ENCODE measurements at regions not wholly inside any gene's neighbourhood (a gene's known extent, or its start where the extent isn't known, plus 50 kb on each side); places are given as distances from the start of the nearest gene placed in this dataset.

DNA sequence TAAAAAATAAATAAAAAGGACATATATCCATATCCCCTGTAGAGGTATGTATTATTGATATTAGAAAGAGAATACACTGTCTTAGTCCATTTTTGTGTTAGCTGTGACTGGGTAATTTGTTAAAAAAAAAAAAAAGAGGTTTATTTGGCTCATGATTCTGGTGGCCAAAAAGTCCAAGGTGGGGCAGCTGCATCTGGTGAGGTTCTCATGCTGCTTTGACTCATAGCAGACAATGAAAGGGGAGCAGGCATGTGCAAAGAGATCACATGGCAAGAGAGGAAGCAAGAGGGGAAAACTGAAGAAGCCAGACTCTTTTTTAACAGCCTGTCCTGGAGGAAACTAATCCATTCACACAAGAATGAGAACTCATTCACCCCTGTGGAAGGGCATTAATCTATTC lies 101.6 kb upstream of the MAP4K3 start:
- no peak for DNase-seq

DNA sequence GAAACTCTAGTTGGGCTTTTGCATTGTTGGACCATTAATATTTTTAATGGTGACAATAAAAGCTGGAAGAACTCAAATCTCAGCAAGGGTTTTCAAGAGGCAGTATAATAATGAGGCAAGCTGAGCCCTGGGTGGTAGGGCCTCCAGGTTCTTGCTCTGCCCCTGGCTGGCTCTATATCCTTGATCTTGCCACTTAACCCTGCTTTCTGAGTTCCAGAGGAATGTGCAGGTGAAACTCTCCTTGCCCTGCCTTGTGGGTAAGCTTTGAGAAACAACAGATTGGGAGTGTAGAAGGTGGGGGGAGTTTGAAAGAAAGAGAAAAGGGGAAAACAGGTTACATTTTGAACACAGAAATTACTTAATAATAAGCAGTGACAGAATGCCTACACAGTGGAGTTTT lies 103.3 kb upstream of the MAP4K3 start:
- no peak for DNase-seq

DNA sequence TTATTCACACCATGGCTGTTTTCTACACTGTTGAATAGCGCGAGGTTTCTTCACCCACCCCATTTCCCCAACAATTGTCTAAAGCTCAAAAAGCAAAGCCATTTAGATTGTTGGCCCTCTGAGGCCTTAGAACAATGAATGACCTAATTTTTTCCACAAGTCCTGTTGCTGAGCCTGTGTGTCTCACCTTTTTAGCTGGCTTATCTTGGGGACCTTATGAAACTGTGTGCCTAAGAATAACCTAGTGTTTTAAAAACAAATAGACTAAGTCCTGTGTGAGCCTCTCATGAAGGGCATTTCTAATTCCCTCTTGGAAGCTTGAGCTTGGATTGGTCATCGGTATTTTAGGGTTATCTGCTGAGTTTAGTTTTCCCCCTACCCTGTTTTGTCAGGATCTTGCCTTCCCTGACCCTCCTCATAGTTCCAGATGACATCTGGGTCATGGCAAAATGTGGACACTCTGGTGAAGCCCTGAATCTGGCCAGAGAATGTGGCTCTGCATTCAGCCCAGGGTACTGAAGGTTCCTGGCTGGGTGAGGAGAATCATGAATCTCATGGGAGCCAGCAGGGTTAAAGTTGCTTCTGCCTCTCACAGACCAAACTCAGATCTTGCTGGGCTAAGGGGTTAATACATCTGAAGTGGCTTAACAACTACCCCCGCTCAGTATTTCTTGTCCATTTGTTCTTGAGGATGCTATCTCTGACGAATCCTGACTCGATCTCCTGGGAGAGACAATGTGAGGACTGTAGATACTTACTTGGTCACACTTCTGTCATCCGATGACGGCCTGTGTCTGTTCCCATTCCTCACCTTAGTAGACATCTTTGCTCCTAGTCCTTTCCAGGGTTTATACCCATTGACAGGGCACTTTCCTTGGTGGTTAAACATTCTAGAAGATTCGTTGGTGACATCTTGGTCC lies 104.2 kb upstream of the MAP4K3 start:
- no peak for DNase-seq

DNA sequence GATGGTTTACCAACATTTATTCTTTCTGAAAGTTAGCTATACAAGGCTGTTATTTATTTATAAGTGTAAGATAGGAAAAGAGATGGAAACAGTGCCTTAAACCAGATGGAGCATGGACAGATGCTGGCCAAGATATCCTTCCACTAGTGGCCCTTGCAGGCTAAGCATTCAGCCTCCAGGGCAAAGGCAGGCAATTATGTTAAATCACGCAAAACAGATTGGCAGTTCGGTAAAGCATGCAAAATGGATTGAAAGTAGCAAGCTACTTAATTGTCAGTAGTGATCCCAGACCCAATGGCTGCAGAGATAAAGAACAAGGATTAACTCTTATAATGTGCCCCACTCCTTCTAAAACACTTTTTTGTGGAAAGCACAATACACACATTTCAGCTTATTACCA lies 105.4 kb upstream of the MAP4K3 start:
- no peak for DNase-seq

DNA sequence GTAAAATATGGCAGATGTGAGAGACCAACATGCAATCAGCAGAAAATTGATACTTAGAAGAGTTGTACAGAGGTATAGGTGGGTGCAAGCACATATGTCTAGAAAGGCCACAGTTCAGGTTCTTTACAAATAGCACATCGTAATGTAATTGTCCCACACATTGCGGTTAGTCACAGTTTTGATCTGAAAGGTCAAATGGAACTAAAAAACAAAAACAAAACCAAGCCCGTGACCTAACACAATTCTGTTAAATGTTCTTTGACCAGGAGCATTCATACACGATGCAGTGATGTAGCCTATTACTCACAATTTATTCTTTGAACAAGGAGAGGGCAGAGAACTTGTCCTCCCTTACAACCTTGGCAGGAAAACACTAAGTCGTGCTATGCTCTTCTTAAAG lies 108.9 kb upstream of the MAP4K3 start:
- DNase-seq, result no peak

DNA sequence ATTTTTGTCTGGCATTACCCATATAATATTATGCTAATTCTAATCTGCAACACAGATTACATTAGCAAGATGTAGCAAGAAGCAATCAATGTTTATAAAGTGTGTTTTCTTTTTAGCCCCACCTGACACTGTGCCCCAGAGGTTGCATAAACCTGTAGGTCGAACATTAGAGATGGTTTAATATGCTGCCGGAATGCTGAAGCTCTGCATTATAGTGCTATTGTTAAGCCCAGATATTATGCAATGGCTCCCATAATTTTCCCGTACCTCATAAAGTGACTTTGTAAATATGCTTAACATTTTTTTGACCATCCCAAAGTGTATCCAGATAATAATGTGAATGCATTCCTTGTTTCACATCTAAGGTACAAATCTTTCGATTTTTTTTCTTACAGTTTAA lies 109.3 kb upstream of the MAP4K3 start:
- DNase-seq, result no peak

DNA sequence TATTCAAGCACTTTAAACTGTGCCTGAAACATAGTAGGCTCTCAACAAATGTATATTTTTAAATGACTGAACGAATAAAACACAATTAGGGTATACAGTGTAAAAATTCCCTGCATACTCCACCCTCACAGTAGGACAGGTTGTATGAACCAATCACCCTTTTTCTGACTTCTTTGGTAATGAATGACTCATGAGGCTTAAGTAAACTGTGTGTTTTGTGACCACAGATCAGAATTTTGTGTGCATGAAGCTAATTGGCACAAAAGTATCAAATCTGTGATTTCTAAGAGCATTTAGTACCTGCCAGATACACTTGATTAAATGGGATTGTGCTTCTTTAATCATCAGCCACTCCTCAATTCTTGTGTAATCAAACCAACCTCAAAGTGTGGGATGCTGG lies 109.9 kb upstream of the MAP4K3 start:
- DNase-seq, result no peak

DNA sequence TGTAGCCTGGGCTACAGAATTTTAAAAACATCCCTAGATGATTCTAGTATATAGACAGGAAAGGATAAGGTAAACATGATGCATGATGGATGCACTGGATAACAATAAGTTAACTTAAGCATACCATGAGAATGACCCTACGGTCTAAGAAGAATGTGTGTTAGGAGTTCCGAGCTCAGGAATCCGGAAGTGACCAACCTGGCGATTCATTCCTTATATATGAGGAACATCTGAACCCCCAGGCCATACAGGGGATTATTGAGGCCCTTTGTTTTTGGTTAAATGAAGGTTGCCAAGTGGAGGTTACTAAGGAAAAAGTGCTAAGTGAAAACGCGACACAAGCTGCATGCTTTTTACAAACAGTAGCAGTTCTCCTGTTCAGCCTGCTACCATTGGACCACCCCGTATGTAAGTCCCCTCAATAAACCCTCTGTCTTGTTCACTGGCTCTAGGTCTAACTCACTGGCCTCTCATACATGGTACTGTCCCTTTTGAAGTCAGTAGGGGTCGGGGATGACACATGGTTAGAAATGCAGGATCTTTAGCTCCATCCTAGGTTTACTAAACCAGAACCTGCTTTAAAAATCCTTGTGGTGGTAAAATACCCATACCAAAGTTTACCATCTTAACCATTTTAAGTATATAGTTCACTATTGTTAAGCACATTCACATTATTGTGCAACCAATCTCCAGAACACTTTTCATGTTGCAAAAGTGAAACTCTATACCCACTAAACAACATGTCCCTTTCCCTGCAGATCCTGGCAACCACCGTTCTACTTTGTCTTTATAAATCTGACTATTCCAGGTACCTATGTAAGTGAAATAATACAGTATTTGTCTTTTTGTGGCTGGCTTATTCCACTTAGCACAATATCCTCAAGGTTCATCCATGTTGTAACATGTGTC lies 111.0 kb upstream of the MAP4K3 start:
- DNase-seq, result no peak

DNA sequence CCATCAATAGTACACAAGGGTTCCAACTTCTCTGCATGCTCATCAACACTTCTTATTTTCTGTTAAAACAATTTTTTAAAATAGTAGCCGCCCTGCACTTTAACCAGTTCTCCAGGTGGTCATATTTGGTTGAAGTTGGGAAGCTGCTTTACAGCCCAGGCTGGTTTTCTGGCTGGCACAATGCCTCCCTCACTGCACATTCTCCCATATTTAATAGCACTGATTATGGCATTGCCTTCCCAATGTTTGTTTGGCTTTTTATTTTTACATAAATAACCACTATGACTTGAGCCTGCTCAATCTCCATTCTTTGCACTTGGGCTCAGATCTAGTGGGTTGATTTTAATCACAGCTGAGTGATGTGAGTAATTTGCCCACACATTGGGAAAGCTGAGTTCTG lies 111.9 kb upstream of the MAP4K3 start:
- no peak for DNase-seq

DNA sequence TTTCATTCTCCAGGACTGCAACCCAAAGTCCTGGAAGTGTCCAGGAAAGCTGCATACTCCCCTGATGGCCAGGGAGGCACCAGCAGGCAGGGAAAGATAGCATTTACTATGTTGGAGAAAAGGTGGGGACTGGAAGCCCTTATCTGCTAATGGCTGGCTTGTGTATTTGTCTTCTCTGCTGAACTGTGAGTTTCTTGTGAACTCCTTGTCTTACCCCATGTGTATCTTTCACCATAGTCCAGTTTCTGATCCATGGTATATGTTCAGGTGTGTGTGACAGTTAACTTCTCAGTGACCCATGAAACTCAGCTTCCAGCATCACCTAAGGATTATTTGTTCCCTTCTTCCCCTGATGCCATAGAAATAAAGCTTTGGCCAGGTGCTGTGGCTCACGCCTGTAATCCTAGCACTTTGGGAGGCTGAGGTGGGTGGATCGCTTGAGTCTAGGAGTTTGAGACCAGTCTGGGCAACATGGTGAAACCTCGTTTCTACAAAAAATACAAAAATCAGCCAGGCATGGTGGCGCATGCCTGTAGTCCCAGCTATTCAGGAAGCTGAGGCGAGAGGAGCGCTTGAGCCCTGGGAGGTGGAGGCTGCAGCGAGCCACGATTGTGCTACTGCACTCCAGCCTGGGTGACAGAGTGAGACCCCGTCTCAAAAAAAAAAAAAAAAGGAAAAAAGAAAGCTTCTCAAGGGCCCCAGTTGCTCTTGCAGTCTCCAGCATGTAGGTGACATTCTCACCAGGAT lies 112.8 kb upstream of the MAP4K3 start:
- DNase-seq, result no peak

DNA sequence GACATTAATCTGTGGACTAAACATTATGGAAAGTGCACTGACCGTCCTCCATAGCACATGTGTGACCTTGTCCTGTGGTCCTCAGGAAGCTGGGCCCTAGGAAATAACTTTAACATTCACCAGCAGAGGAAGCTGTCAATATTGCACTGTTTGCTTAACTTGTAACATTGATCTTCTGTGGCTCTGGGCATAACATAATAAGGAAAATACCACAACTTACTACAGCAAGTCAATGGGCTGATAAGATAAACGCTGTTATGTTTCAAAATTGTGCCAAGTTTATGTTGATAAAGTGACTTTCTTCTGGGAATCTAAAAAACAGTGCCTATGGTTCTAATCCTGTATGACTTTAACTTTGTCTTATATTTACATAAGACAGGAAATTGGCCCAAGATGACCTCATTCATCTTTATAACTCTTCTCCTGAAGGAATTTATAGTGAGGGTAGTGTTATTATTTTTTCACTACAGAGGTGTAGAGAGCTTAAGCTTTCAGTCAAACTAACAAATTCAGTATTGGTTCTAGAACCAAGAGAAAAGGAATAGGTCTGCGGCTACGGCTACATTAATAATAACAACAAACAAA lies 113.7 kb upstream of the MAP4K3 start:
- no peak for DNase-seq

DNA sequence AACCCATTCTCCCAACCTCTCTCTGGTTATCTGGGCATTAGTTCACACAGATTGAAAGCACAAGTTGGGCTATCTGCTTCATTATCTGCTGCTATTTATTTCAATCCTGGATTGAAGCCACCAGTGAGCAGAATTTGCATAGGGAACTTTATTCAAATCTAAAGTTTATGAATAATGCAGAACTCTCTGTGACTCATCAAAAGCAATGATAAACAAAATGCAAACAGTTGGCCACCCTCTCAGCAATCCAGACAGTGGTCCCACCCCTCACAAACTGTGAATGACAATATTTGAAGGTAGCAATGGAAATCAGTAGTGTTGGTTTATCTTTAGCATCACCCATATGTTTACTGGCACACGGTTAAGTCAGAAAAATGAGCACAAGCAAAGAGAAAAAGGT lies 106.8 kb upstream of the TMEM178A start:
- no peak for DNase-seq

DNA sequence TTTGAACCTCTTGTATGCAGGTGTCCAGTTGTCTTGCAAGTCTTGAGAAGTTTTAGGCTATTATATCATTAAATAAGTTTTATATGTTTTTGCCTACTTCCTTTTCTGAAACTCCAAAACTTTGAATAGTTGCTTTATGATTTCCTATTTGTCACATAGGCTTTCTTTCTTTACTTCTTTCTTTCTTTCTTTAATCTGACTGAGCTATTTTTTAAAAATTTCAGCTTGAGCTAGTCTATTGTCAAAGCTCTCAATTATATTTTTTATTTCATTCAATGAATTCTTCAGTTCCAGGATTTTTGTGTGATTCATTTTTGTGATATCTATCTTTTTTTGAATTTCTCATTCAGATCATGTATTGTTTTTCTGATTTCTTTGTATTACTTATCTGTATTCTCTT lies 102.1 kb upstream of the TMEM178A start:
- DNase-seq, result no peak

DNA sequence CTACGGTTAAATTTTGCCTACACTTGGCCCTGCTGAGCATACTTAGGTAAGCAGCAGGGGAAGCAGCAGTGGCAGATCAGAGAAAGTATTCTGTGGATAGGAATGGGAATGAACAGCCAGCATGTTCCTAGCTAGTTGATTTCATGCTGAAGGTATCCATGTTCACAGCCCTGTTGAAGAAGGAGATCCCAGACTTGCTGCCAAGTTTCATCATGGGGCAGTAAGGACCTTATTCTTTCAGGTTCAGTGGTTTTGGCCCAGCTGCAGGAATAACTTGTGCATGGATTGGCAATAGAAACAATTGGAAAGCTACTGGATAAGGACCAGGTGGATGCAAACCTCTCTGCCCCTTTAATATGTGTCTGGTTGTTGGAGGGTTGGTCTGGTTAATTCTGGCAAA lies 98.2 kb upstream of the TMEM178A start:
- no peak for DNase-seq

DNA sequence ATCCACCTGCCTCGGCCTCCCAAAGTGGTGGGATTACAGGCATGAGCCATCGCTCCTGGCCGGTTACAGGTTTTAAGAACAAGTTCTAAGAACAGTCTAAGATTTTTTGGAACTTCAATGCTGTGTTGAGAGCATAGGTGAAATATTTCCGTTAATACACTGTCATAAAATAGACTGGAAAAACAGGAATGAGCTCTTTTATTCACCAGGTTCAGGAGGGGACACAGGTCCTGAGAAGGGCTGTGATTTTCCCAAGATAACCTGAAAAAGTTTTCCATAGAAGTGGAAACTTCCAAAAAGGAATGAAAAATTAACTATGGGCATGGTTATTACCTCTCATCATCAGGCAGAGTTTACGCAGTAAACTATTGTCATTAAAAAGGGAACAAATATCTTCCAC lies 97.6 kb upstream of the TMEM178A start:
- DNase-seq, result no peak

DNA sequence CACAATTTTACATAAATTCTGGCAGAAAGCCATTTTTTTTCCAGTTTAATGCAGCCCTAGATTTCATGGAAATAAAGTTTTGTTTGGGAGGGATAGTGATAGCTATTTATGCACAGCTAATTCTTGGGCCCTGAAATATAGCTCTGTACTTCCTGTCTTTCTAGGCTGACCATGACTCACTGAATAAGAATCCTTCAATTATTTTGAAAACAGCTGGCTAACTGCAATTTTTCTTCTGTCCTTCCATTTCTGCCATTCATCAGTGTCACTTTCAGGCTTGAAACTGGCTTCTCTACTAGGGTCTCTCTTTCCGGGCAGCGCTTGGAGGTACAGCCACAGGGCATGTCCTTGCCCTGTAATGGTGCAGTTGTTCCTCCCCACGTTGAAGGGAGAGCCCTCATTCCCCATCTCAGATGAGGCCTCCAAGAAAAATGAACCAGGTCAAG lies 97.1 kb upstream of the TMEM178A start:
- DNase-seq, result no peak

DNA sequence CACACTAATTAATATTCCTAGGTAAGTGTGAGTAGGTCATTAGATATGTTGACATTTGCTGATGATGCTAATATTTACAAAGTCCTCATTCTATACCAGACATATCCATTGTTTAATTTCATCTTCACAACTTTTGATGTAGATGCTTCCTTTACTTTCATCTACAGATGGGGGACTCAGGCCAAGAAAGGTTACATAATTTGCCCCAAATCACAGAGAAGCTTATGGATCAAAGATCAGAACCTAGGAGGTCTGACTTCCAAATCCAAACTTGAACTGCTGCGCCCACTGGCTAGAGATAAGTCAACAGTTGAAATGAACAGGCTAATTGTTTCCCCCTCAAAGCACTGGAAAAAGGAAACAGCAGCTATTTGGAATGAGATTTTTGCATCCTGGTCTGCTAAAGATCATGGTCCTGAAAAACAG lies 95.6 kb upstream of the TMEM178A start:
- no peak for DNase-seq

DNA sequence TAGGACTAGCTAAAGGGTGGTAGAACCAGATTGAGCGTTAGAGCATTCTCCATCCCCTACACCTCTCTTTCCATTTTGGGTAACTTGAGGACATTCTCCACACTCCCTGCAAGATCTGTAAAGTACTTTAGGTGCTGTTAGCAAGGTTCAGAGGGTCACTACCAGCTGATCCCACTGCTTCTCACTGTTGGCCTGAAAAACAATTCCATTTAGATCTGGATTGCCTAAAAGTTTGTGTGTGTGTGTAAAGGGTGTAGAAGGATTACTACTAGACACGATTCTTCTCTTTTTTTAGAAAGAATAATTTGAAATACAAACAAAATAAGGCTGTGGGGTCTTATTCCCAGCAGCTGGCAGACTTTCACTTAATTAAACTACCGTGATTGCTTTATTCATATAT lies 95.1 kb upstream of the TMEM178A start:
- DNase-seq, result no peak

DNA sequence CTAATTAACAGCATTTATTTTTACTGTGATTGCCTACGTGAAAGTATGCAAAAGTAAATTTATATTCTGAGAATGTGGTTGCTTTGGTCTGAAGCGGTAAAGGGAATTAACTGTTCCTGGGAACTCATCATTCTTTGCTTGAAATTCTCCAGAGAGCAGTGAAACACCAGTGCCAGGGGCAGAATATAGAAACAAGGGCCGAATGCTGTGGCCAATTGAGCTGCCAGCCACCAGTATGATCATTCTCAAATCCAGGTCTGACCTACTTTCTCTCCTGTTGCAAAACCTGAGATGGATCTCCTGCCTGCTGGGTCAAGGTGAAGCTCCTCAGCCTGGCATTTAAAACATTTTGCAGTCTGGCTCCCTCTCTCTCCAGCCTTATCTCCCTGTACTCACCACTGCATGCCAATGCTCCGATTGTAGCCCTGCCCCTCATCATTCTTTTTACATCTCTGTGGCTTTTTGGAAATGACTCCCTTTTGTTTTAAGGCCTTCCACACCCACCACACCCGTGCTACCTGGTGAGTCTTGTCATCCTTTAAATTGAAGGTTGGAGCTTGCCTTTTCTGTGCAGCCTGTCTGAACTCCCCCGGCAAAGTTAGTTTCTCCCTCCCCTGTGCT lies 94.5 kb upstream of the TMEM178A start:
- DNase-seq, result no peak

DNA sequence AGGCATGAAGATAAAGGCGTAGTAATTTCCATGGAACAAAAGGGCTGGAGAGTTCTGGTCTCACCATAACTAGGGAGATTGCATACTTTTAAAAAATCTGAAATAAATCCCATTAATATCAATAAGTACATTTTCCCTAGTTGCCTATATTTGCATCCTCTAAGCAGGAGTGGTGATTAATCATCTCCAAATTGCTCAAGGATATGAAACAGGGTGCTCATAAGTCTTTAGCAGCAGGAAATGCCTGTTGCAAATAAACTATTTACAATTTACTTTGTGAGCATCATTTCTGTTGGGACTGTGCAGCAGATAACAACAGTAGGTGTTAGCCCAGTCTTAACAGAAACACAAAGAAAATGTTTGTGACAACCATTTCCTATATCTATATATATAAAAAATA lies 92.4 kb upstream of the TMEM178A start:
- no peak for DNase-seq

DNA sequence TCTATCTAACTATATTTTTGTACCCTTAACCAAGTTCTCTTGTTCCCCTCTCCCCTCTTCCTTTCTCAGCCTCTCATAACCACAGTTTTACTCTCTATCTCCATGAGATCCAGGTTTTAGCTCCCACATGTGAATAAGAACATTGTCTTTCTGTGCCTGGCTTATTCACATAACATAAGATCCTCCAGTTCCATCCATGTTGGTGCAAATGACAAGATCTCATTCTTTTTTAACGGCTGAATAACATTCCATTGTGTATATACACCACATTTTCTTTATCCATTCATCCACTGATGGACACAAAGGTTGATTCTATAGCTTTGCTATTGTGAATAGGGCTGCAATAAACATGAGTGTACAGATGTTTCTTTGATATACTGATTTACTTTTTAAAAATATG lies 83.9 kb upstream of the TMEM178A start:
- DNase-seq, result no peak

DNA sequence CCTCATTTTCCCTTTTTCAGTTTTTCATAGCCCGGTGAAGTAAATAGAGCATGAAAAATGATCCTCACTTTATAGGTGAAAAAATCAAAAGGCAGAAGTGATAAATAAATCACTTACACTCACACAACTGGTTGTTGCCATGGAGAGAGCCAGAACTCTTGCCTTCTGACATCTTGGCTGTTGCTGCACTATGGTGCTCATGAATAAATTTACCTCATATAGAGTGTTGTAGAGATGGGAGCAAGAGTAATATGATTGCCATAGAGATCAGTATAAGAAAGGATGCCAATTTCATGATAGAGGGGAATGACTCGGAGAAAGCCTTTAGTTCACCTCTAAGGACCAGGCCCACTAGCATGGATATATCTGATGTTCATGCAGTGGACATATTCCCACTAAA lies 82.5 kb upstream of the TMEM178A start:
- DNase-seq, result no peak

Measured in stimulated activated CD4-positive, alpha-beta T cell treated with anti-CD3 and anti-CD28 coated beads, Interleukin-4, amount 100 ng/mL, for 24 hours (primary cell).